ENCODE measurements at regions not wholly inside any gene's neighbourhood (a gene's known extent, or its start where the extent isn't known, plus 50 kb on each side); places are given as distances from the start of the nearest gene placed in this dataset.

GRCh38 chr4:127425851-127426250 is 206.9 kb upstream of the INTU start:
- Histone ChIP-seq H3K27me3 (ENCODE audit: insufficient read depth in 3 of 3, low read length in 2 of 3) (no peaks in the 10 kb centered on the region), H3K4me1 (no peaks in the 10 kb centered on the region), H3K36me3 (ENCODE audit: insufficient read depth in 1 of 2, low read depth in 1 of 2) (no peaks in the 10 kb centered on the region), H3K4me3 (no peak overlapping the region), H3K9me3 (no peaks in the 10 kb centered on the region), H3K27ac (no peak overlapping the region)
- no peak for TF ChIP-seq CTCF (IDR thresholded peaks at IDR 0.05)
- 83 to 90% (median 85%) methylated on average over 5 of the region's 5 CpGs for WGBS, 3 donors
- no peak for ATAC-seq
- intact Hi-C loops (cut with DNase I) = no loop called here
- peak in 1 of 2 donors; percentile 5 for DNase-seq

GRCh38 chr4:127441571-127441970 is 191.2 kb upstream of the INTU start:
- DNase-seq (no peak), ATAC-seq (no peak)
- no peak overlapping the region for H3K4me3 ChIP-seq
- no peaks in the 10 kb centered on the region for H3K27me3 ChIP-seq (ENCODE audit: insufficient read depth in 3 of 3, low read length in 2 of 3)
- no peaks in the 10 kb centered on the region for H3K4me1 ChIP-seq
- H3K27ac ChIP-seq = no peak overlapping the region
- intact Hi-C loops (cut with DNase I) = no loop called here
- no peaks in the 10 kb centered on the region for H3K36me3 ChIP-seq (ENCODE audit: insufficient read depth in 1 of 2, low read depth in 1 of 2)
- TF ChIP-seq CTCF (IDR thresholded peaks at IDR 0.05) = no peak
- H3K9me3 ChIP-seq = no peaks in the 10 kb centered on the region

DNA sequence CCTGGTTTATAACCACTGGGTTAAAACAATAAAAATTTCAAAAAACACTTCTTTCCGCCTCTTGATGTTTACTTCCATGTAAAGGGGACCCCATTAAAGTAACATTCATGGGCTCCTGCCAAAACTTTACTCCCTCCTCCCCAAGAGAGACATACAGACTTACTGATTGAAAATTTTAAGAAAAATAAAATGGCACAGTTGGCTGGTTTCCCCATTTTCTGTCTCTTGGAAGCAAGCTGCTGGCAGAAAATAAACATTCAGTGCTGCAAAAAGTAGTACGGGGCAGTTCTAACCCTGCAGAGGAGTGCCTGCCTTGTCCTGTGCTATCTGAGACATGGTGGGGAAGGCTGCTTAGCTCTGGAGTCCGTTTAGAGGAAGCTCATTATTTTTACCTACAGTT is 187.3 kb upstream of the INTU start:
- no peak for DNase-seq
- H3K4me3 ChIP-seq = no peak overlapping the region
- WGBS, 3 donors = 45 to 55% (median 50%) methylated on average over 3 of the region's 3 CpGs
- intact Hi-C loops (cut with DNase I) = no loop called here
- H3K4me1 ChIP-seq = no peaks in the 10 kb centered on the region
- ATAC-seq = no peak
- H3K9me3 ChIP-seq = no peaks in the 10 kb centered on the region
- TF ChIP-seq CTCF (IDR thresholded peaks at IDR 0.05) = no peak
- H3K27me3 ChIP-seq (ENCODE audit: insufficient read depth in 3 of 3, low read length in 2 of 3) = no peaks in the 10 kb centered on the region
- H3K27ac ChIP-seq = no peak overlapping the region
- H3K36me3 ChIP-seq (ENCODE audit: insufficient read depth in 1 of 2, low read depth in 1 of 2) = no peaks in the 10 kb centered on the region

GRCh38 chr4:127446427-127446885 is 186.3 kb upstream of the INTU start:
- Histone ChIP-seq H3K27me3 (ENCODE audit: insufficient read depth in 3 of 3, low read length in 2 of 3) (no peaks in the 10 kb centered on the region), H3K27ac (no peak overlapping the region), H3K36me3 (ENCODE audit: insufficient read depth in 1 of 2, low read depth in 1 of 2) (no peaks in the 10 kb centered on the region), H3K4me3 (no peak overlapping the region), H3K9me3 (no peaks in the 10 kb centered on the region), H3K4me1 (no peaks in the 10 kb centered on the region)
- intact Hi-C loops (cut with DNase I) = no loop called here
- no peak for TF ChIP-seq CTCF (IDR thresholded peaks at IDR 0.05)
- no peak for DNase-seq
- no peak for ATAC-seq
- 23 to 36% (median 24%) methylated on average over 4 of the region's 4 CpGs for WGBS, 3 donors

- intact Hi-C loops (cut with DNase I) = no loop called here
- no peak for DNase-seq
- Histone ChIP-seq H3K9me3 (no peaks in the 10 kb centered on the region), H3K27me3 (ENCODE audit: insufficient read depth in 3 of 3, low read length in 2 of 3) (no peaks in the 10 kb centered on the region), H3K4me3 (no peak overlapping the region), H3K27ac (no peak overlapping the region), H3K4me1 (no peaks in the 10 kb centered on the region), H3K36me3 (ENCODE audit: insufficient read depth in 1 of 2, low read depth in 1 of 2) (no peaks in the 10 kb centered on the region)
- ATAC-seq = no peak
- no peak for TF ChIP-seq CTCF (IDR thresholded peaks at IDR 0.05)
- WGBS, 3 donors = 63 to 78% (median 63%) methylated on average over 1 of the region's 1 CpG
Measured at GRCh38 chr4:127448986-127449385, 183.8 kb upstream of the INTU start.

All from psoas muscle (tissue), 7 donors.